Ectodermal cell (in vitro differentiated cells): ENCODE measurements at regions not wholly inside any gene's neighbourhood (a gene's known extent, or its start where the extent isn't known, plus 50 kb on each side); places are given as distances from the start of the nearest gene placed in this dataset.
"Not testable (repeated sequence)": the region's sequence is repeated elsewhere in the genome, so short reads cannot be mapped to it uniquely, and the experiment has no call there.

Source experiments
- H3K27ac ChIP-seq: 2 replicates; pipeline ENCODE4 v1.7.0; 2013; ENCODE audit warnings: mild to moderate bottlenecking, low read depth, low read length; ENCODE audit not compliant: insufficient read depth, poor library complexity, severe bottlenecking
- H3K27me3 ChIP-seq: 2 replicates; pipeline ENCODE4 v1.7.0; 2013; ENCODE audit warnings: mild to moderate bottlenecking, low read length; ENCODE audit not compliant: insufficient read depth, control insufficient read depth, poor library complexity, severe bottlenecking
- H3K36me3 ChIP-seq: one replicate; pipeline ENCODE4 v1.7.0; 2013; ENCODE audit warnings: low read length; ENCODE audit not compliant: control insufficient read depth, insufficient read depth
- H3K4me1 ChIP-seq: one replicate; pipeline ENCODE4 v1.7.0; 2013; ENCODE audit warnings: low read length; ENCODE audit not compliant: control insufficient read depth, insufficient read depth
- H3K4me3 ChIP-seq: 2 replicates; pipeline ENCODE4 v1.7.0; 2013; ENCODE audit warnings: low read depth, low read length, control low read depth; ENCODE audit not compliant: insufficient read depth
- H3K9me3 ChIP-seq: 2 replicates; pipeline ENCODE4 v1.7.0; 2013; ENCODE audit warnings: mild to moderate bottlenecking, low read length, moderate library complexity; ENCODE audit not compliant: control insufficient read depth
- WGBS, 2 experiments: methylation state at CpG; one replicate each; pipeline ENCODE4 v1.1.7; 2013; ENCODE audit warnings: missing lambda C conversion rate in 2 of 2; 5-methylcytosine and 5-hydroxymethylcytosine counted together

DNA sequence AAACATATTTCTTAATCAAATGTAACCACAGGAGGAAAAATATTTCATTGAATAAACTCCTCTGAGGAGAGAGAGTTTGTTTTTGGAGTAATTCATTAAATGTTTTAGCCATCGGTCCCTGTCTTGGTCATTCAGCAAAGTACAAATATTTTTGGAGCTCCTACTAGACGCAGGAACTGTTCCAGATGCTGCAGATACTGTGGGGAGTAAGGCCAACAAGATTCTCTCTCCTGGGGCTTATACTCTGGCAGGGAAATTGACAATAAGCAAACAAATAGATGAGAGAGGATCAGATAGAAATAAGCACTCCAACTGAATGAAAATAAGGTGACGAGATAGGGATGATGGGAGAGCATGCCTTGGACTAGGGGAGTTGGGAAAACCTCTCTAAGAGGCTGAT, 264.1 kb downstream of the TTC8 start:
- WGBS, 2 experiments = 92 to 94% methylated on average over 3 of the region's 3 CpGs
- no peaks in the 10 kb centered on the region for H3K36me3 ChIP-seq
- no peak overlapping the region for H3K27ac ChIP-seq
- H3K9me3 ChIP-seq = no peaks in the 10 kb centered on the region
- H3K27me3 ChIP-seq = no peaks in the 10 kb centered on the region
- H3K4me1 ChIP-seq = no peaks in the 10 kb centered on the region
- H3K4me3 ChIP-seq = no peak overlapping the region

DNA sequence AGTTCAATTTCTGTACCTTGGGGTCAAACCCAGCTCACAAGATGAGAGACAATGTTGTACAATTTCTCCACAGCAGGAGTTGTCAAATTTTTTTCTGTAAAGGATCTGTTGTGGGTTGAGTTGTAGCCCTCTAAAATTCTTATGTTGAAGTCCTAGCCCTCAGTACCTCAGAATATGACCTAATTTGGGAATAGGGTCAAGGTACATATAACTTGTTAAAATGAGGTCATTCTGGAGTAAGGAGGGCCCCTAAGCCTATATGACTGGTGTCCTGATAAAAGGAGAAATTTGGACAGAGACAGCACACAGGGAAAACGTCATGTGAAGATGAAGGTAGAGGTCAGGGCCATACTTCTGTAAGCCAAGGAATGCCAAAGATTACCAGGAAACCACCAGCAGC, 264.9 kb downstream of the TTC8 start:
- Histone ChIP-seq H3K36me3 (no peaks in the 10 kb centered on the region), H3K4me3 (no peak overlapping the region), H3K9me3 (no peaks in the 10 kb centered on the region), H3K27ac (no peak overlapping the region), H3K4me1 (no peaks in the 10 kb centered on the region), H3K27me3 (no peaks in the 10 kb centered on the region)
- 83 to 88% methylated on average over 1 of the region's 1 CpG for WGBS, 2 experiments

DNA sequence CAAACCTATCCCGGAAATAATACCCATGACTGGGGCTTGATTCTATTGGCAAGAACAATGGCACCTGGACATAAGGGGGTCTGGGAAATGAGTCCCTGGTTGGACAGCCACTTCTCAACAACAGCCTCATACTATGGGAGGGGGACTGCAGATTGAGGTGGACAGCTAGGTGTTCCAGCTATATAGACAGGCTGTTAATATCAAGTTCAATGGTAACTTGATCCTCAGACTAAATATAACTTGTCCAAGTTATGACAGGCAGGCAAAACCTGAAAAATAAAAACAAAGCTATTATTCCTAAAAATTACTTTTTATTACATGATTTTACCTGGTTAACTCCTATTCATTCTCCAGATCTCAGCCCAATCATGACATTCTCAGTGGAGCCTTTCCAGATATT, 267.3 kb downstream of the TTC8 start:
- Histone ChIP-seq H3K4me3 (no peak overlapping the region), H3K27me3 (no peaks in the 10 kb centered on the region), H3K9me3 (no peaks in the 10 kb centered on the region), H3K27ac (no peak overlapping the region), H3K4me1 (no peaks in the 10 kb centered on the region), H3K36me3 (no peaks in the 10 kb centered on the region)
- WGBS, 2 experiments = 92 to 93% methylated on average over 1 of the region's 1 CpG

DNA sequence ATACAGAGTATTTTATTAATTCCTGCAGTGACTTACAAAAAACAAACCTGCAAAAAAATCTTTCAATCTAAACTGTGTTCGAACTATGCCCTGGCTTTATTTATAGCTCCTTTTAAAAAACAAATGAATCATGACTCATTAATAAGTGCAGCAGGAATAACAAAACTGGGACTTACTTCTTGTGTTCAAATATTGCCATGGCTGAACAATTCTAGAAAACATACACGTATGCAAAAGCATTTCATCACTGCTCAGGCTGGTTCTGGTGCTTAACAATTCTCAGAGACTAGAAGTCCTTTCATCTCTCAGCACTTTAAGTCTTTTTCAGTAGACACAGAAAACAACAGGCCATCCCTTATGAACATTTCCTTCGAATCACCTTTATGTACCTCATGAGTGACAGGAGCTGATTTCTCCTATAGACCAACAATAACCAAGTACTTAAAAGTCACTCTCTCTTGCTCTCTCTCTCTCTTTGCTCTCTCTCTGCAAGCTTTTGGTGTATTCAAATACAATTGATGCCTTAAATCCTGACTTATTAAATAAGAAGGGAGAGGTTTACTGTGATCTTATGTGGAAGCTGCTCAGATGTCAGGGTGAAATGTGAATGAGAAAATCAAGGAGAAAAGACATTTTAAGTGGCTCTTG, 268.8 kb downstream of the TTC8 start:
- no peaks in the 10 kb centered on the region for H3K36me3 ChIP-seq
- no peak overlapping the region for H3K27ac ChIP-seq
- 94 to 97% methylated on average over 3 of the region's 3 CpGs for WGBS, 2 experiments
- no peaks in the 10 kb centered on the region for H3K9me3 ChIP-seq
- H3K27me3 ChIP-seq = no peaks in the 10 kb centered on the region
- no peaks in the 10 kb centered on the region for H3K4me1 ChIP-seq
- no peak overlapping the region for H3K4me3 ChIP-seq

DNA sequence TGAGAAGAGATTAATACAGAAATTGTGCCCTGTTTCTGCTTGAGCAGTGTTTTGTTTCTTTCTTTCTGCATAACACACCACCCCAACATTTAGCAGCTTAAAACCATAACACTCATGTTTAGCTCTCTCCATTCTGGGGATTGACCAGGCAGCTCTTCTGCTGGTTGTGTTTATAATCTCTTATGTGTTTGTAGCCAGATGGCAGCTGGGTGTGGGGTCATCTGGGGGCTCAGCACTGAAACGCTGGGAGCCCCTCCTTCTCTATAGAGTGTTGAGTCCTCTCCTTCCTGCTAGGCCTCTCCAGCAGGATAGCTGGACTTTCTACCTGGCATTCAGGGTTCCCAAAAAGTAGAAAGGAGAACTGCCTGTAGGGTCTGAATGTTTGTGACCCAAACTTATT, 270.6 kb downstream of the TTC8 start:
- Histone ChIP-seq H3K27ac (no peak overlapping the region), H3K4me1 (no peaks in the 10 kb centered on the region), H3K36me3 (no peaks in the 10 kb centered on the region), H3K9me3 (no peaks in the 10 kb centered on the region), H3K27me3 (no peaks in the 10 kb centered on the region), H3K4me3 (no peak overlapping the region)
- 90 to 94% methylated on average over 1 of the region's 1 CpG for WGBS, 2 experiments

DNA sequence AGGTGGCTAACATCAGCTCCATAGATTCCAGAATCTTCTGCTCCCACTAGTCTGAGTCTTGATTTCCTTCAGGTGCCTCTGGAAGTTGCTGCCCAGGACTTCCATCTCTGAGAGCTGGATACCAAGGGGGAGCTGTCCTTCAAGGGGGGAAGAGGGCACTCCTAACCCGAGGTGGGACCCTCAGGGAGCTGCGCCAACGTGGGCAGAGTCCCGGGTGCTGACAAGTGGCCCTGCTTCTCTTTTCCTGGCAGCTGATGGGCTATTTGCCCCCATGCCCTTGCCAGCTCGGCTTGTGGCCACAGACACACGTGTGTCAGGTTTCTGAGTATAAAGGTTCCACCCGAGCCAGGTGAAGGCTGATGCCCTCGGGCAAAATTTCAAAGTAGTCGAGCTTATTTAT, 272.5 kb downstream of the TTC8 start:
- H3K27me3 ChIP-seq = no peaks in the 10 kb centered on the region
- no peaks in the 10 kb centered on the region for H3K36me3 ChIP-seq
- WGBS, 2 experiments = 87 to 92% methylated on average over 9 of the region's 9 CpGs
- no peaks in the 10 kb centered on the region for H3K4me1 ChIP-seq
- no peak overlapping the region for H3K27ac ChIP-seq
- no peak overlapping the region for H3K4me3 ChIP-seq
- no peaks in the 10 kb centered on the region for H3K9me3 ChIP-seq

DNA sequence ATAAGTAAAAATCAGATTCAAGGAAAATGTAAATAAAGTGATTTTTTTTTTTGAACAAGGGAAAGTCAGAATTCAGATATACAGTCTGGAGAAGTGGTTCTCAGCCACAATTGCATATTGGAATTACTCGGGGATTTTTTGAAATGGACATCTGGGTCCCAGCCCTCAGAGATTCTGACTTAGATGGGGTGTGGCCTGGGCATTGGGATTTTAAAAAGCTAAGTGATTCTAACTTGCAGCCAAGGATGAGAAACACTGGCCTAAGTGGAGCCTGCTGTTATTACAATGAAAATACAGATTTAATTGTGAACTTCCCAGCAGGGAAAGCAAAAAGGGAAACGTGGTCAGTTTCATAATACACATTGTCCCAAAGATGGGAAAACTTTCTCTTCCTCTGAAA, 273.8 kb downstream of the TTC8 start:
- 79 to 93% methylated on average over 2 of the region's 2 CpGs for WGBS, 2 experiments
- H3K27me3 ChIP-seq = no peaks in the 10 kb centered on the region
- H3K9me3 ChIP-seq = no peaks in the 10 kb centered on the region
- no peak overlapping the region for H3K27ac ChIP-seq
- no peaks in the 10 kb centered on the region for H3K36me3 ChIP-seq
- H3K4me1 ChIP-seq = no peaks in the 10 kb centered on the region
- H3K4me3 ChIP-seq = no peak overlapping the region

DNA sequence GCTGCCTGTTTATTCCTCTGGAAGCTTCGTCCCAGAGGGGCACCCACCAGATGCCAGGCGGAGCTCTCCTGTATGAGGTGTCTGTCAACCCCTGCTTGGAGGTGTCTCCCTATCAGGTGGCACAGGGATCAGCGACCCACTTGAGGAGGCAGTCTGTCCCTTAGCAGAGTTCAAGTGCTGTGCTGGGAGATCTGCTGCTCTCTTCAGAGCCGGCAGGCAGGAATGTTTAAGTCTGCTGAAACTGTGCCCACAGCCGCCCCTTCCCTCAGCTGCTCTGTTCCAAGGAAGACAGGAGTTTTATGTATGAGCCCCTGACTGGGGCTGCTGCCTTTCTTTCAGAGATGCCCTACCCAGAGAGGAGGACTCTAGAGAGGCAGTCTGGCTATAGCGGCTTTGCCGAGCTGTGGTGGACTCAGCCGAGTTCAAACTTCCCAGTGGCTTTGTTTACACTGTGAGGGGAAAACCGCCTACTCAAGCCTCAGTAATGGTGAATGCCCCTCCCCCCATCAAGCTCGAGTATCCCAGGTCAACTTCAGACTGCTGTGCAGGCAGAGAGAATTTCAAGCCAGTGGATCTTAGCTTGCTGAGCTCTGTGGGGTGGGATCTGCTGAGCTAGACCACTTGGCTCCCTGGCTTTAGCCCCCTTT, 279.8 kb downstream of the TTC8 start:
- WGBS, 2 experiments = 88% methylated on average over 10 of the region's 10 CpGs

DNA sequence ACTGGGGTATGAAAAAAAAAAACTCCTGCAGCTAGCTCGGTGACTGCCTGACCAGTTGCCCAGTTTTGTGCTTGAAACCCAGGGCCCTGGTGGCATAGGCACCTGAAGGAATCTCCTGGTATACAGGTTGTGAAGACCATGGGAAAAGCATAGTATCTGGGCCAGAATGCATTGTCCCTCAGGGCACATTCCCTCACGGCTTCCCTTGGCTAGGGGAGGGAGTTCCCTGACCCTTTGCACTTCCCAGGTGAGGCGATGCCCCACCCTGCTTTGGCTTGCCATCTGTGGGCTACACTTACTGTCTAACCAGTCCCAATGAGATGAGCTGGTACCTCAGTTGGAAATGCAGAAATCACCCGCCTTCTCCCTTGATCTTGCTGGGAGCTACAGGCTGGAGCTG, 280.4 kb downstream of the TTC8 start:
- not testable (repeated sequence) for H3K4me1 ChIP-seq, H3K27ac ChIP-seq, H3K36me3 ChIP-seq, H3K4me3 ChIP-seq, H3K9me3 ChIP-seq, H3K27me3 ChIP-seq
- WGBS, 2 experiments = 93% methylated on average over 4 of the region's 4 CpGs

More for the DNA sequence above, 279.8 kb downstream of the TTC8 start:
- H3K4me1 ChIP-seq, H3K27ac ChIP-seq, H3K4me3 ChIP-seq, H3K27me3 ChIP-seq, H3K36me3 ChIP-seq, H3K9me3 ChIP-seq: not testable (repeated sequence)
